Vagina (tissue), 2 donors: ENCODE measurements at regions not wholly inside any gene's neighbourhood (a gene's known extent, or its start where the extent isn't known, plus 50 kb on each side); places are given as distances from the start of the nearest gene placed in this dataset.
"Not testable (repeated sequence)": the region's sequence is repeated elsewhere in the genome, so short reads cannot be mapped to it uniquely, and the experiment has no call there.

ENCODE experiments used
- DNase-seq, 2 donors: peaks; one replicate each; pipeline ENCODE4 v3.0.0-alpha.2; 2017; ENCODE audit errors: extremely low spot score in 2 of 2
- H3K27ac ChIP-seq: fragments of 200-600 bp; sonication (generic); one replicate; pipeline ENCODE4 v1.5.1; 2019
- H3K27me3 ChIP-seq: fragments of 200-600 bp; sonication (generic); one replicate; pipeline ENCODE4 v1.5.1; 2019
- H3K36me3 ChIP-seq, 2 donors: fragments of 200-600 bp; sonication (generic); one replicate each; pipeline ENCODE4 v1.5.1; 2017 to 2019
- H3K4me1 ChIP-seq: fragments of 200-600 bp; sonication (generic); one replicate; pipeline ENCODE4 v1.5.1; 2019
- H3K4me3 ChIP-seq, 2 donors: fragments of 200-600 bp; sonication (generic); 1 replicate in 1 of 2; 2 replicates in 1 of 2; pipeline ENCODE4 v1.5.1; 2016 to 2019
- H3K9me3 ChIP-seq: fragments of 200-600 bp; sonication (generic); one replicate; pipeline ENCODE4 v1.5.1; 2019
- POLR2A ChIP-seq, 2 donors: fragments of 450-650 bp; IDR thresholded peaks; one replicate each; pipeline ENCODE4 v1.6.1; 2017; ENCODE audit warnings: antibody characterized with exemption in 2 of 2, mild to moderate bottlenecking in 2 of 2, moderate library complexity in 2 of 2
- POLR2AphosphoS5 ChIP-seq, 2 donors: sonication (generic); formaldehyde crosslinking; IDR thresholded peaks; one replicate each; pipeline ENCODE4 v1.9.0; 2017; ENCODE audit warnings: antibody characterized with exemption in 2 of 2, mild to moderate bottlenecking in 2 of 2, low read depth in 1 of 2; ENCODE audit not compliant: insufficient read depth in 1 of 2
- intact Hi-C: fragments of 100-400 bp; cut with DNase I; formaldehyde crosslinking; loops from one replicate; pipeline ENCODE4 v1.15.1; 2023
- TF ChIP-seq, protein P1 (sequence below), 3 experiments: fragments of 450-650 bp in 2 of 3; fragments of 200-600 bp in 1 of 3; sonication (generic) in 1 of 3; IDR thresholded peaks; one replicate each; pipeline ENCODE4 v1.5.1; 2017 to 2019; ENCODE audit warnings: antibody characterized with exemption in 3 of 3, mild to moderate bottlenecking in 2 of 3, moderate library complexity in 2 of 3

- TF ChIP-seq POLR2A (IDR thresholded peaks at IDR 0.05) (no peak), POLR2AphosphoS5 (IDR thresholded peaks at IDR 0.05; ENCODE audit: insufficient read depth in 1 of 2, low read depth in 1 of 2) (no peak)
- TF ChIP-seq, protein P1, sequence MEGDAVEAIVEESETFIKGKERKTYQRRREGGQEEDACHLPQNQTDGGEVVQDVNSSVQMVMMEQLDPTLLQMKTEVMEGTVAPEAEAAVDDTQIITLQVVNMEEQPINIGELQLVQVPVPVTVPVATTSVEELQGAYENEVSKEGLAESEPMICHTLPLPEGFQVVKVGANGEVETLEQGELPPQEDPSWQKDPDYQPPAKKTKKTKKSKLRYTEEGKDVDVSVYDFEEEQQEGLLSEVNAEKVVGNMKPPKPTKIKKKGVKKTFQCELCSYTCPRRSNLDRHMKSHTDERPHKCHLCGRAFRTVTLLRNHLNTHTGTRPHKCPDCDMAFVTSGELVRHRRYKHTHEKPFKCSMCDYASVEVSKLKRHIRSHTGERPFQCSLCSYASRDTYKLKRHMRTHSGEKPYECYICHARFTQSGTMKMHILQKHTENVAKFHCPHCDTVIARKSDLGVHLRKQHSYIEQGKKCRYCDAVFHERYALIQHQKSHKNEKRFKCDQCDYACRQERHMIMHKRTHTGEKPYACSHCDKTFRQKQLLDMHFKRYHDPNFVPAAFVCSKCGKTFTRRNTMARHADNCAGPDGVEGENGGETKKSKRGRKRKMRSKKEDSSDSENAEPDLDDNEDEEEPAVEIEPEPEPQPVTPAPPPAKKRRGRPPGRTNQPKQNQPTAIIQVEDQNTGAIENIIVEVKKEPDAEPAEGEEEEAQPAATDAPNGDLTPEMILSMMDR (IDR thresholded peaks at IDR 0.05), result no peak
- Histone ChIP-seq H3K27me3 (no peaks in the 10 kb centered on the region), H3K9me3 (no peaks in the 10 kb centered on the region), H3K4me3 (no peak overlapping the region), H3K27ac (no peak overlapping the region), H3K4me1 (no peaks in the 10 kb centered on the region), H3K36me3 (no peaks in the 10 kb centered on the region)
- DNase-seq, result no peak
- intact Hi-C loops, result no loop called here
Measured at GRCh38 chr4:122086338-122087065, 65.6 kb upstream of the BLTP1 start.

- H3K9me3 ChIP-seq, result no peaks in the 10 kb centered on the region
- H3K27ac ChIP-seq, result no peak overlapping the region
- DNase-seq, result no peak
- intact Hi-C loops, result no loop called here
- no peak overlapping the region for H3K4me3 ChIP-seq
- no peaks in the 10 kb centered on the region for H3K36me3 ChIP-seq
- no peak for TF ChIP-seq POLR2AphosphoS5 (IDR thresholded peaks at IDR 0.05; ENCODE audit: insufficient read depth in 1 of 2, low read depth in 1 of 2)
- TF ChIP-seq, protein P1 (IDR thresholded peaks at IDR 0.05), result no peak
- no peak for TF ChIP-seq POLR2A (IDR thresholded peaks at IDR 0.05)
- H3K27me3 ChIP-seq, result no peaks in the 10 kb centered on the region
- no peaks in the 10 kb centered on the region for H3K4me1 ChIP-seq
Measured at GRCh38 chr4:122083989-122084388, 68.1 kb upstream of the BLTP1 start.

- H3K4me3 ChIP-seq, result no peak overlapping the region
- H3K27me3 ChIP-seq, result no peaks in the 10 kb centered on the region
- H3K36me3 ChIP-seq, result no peaks in the 10 kb centered on the region
- H3K4me1 ChIP-seq, result no peaks in the 10 kb centered on the region
- no peak overlapping the region for H3K27ac ChIP-seq
- intact Hi-C loops, result no loop called here
- DNase-seq, result no peak
- H3K9me3 ChIP-seq, result no peaks in the 10 kb centered on the region
- TF ChIP-seq, protein P1 (IDR thresholded peaks at IDR 0.05), result no peak
- TF ChIP-seq POLR2A (IDR thresholded peaks at IDR 0.05) (no peak), POLR2AphosphoS5 (IDR thresholded peaks at IDR 0.05; ENCODE audit: insufficient read depth in 1 of 2, low read depth in 1 of 2) (no peak)
Measured at GRCh38 chr4:122083351-122083750, 68.8 kb upstream of the BLTP1 start.

GRCh38 chr4:122082661-122083060 lies 69.5 kb upstream of the BLTP1 start:
- H3K4me1 ChIP-seq, result no peaks in the 10 kb centered on the region
- DNase-seq, result no peak

DNA sequence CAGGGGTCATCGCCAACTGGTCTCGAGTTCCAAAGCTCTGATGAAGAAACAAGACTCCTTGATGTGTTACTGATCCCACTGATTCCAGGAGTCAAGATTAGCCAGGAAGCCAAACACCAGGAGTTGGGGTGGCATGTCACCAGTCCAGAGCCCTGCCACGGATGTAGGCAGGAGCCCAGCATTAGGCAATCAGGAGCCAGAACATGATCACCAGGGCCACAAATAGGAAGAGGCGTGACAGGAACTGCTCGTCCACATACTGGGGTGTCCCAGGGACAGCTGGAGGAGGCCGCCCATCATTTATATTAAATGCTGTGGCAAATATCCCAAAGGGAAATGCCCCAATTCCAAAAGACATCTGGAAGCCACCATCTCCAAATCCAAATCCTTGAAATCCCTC lies 74.5 kb upstream of the BLTP1 start:
- H3K27me3 ChIP-seq, DNase-seq, H3K4me1 ChIP-seq, intact Hi-C loops, H3K27ac ChIP-seq, H3K9me3 ChIP-seq, H3K36me3 ChIP-seq, H3K4me3 ChIP-seq: not testable (repeated sequence)

More at GRCh38 chr4:122082661-122083060, 69.5 kb upstream of the BLTP1 start:
- intact Hi-C loops, result no loop called here
- Histone ChIP-seq H3K27me3 (no peaks in the 10 kb centered on the region), H3K4me3 (no peak overlapping the region), H3K36me3 (no peaks in the 10 kb centered on the region), H3K9me3 (no peaks in the 10 kb centered on the region), H3K27ac (no peak overlapping the region)
- TF ChIP-seq, protein P1 (IDR thresholded peaks at IDR 0.05), result no peak
- no peak for TF ChIP-seq POLR2A (IDR thresholded peaks at IDR 0.05)

DNA sequence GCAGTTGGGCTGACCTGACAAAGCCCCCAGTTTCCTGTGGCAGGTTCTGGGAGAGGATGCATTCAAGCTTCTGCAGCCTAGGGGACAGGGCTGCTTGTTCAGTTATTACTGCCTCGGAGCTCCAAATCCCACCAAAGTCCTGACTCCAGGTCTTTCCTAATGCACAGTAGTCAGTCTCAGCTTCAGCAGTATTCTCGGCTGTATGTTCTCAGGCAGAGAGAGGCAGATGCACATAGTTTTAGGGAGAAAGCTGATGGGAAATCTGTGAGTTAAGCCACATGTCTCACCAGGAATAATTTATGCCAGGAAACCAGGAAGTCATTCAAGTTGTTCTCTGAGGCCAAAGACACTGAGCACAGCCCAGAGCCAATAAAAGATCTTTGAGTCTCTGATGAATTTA lies 75.3 kb upstream of the BLTP1 start:
- DNase-seq, H3K36me3 ChIP-seq, H3K27me3 ChIP-seq, H3K9me3 ChIP-seq, intact Hi-C loops, H3K27ac ChIP-seq, H3K4me1 ChIP-seq, H3K4me3 ChIP-seq: not testable (repeated sequence)
